ENCODE measurements at regions not wholly inside any gene's neighbourhood (a gene's known extent, or its start where the extent isn't known, plus 50 kb on each side); places are given as distances from the start of the nearest gene placed in this dataset.
"Not testable (repeated sequence)": the region's sequence is repeated elsewhere in the genome, so short reads cannot be mapped to it uniquely, and the experiment has no call there.

- DNase-seq (ENCODE audit: low read depth): no peak
These were observed 626.1 kb upstream of the NOVA1 start for GRCh38 chr14:27223906-27224305.

GRCh38 chr14:27228053-27228452 is 630.2 kb upstream of the NOVA1 start:
- DNase-seq (ENCODE audit: low read depth): no peak

GRCh38 chr14:27234331-27234730 is 636.5 kb upstream of the NOVA1 start:
- DNase-seq (ENCODE audit: low read depth): no peak

DNA sequence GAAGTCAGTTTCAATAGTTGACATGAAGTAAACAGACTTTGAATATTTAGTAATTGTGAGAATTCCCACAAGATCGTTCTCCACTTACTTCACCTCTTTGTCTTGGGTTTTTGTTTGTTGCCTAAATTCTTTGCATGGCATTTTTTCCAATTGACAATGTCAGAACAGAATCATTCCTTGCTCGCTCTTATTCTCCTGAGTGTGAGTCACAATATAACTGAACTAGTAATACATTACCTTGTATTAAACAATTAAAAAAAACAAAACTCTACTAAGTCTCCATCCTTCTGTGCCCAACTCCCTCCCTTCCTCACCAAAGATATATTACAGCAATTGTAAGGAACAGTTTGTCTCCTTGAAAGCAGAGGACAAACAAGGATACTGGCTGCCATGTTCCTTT is 638.8 kb upstream of the NOVA1 start:
- DNase-seq (ENCODE audit: low read depth): no peak

DNA sequence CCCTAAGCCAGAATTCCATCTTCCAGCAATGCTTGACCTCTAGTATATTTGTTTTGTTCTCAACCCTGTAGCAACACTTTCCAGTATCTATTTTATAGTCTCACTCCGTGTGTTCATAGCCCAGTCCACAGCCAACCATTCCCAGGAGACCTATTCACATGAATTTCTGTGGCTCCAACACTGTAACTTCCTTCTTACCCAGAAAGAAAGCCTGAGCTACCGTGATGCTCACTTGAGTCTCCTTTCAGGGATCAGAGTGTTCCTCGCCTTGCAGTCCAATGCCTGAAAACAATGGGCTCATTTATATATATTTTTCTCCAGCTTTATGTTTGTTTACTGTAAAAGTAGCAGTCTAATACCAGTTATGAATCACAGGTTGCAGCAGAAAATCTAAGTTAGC is 645.0 kb upstream of the NOVA1 start:
- no peak for DNase-seq (ENCODE audit: low read depth)

GRCh38 chr14:27243365-27243764 is 645.5 kb upstream of the NOVA1 start:
- no peak for DNase-seq (ENCODE audit: low read depth)

DNA sequence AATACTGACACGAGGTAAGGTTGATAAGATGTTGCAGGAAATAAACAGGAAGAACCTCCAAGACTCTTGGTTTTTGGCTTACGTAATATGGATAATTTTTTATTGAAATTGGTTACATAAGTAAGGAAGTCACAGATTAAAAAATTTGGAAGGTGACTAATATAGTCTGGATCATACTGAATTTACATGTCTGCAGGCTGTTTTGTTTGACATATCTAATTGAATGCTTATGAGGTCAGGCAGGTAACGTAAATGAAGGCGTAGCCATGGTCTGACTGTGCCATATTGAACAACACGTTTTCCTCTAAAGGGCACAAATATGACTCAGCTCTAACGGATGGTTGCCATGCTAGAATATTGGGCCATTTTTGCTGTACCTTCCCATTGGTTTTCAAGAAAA is 648.1 kb upstream of the NOVA1 start:
- DNase-seq (ENCODE audit: low read depth): no peak

- DNase-seq (ENCODE audit: low read depth): no peak
These were observed 656.1 kb upstream of the NOVA1 start for GRCh38 chr14:27253966-27254365.

DNA sequence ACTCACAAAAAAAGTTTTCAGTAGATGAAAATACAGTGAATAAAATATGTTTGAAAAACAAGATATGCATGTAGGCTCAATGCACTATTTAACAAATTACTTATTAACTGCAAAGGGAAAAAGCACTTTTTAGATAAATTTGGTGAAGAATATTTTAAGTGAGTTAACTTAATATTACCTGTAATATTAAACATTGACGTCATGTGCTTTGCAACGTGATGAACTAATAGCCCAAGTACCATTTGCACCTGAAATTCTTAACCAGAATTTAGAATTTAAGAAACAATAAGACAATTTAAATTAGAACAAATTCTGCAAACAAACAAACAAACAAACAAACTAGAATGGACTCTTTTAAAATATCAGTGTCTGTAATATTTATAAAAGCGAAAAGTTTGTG is 659.0 kb upstream of the NOVA1 start:
- no peak for DNase-seq (ENCODE audit: low read depth)

GRCh38 chr14:27267876-27268275 is 670.0 kb upstream of the NOVA1 start:
- no peak for DNase-seq (ENCODE audit: low read depth)

DNA sequence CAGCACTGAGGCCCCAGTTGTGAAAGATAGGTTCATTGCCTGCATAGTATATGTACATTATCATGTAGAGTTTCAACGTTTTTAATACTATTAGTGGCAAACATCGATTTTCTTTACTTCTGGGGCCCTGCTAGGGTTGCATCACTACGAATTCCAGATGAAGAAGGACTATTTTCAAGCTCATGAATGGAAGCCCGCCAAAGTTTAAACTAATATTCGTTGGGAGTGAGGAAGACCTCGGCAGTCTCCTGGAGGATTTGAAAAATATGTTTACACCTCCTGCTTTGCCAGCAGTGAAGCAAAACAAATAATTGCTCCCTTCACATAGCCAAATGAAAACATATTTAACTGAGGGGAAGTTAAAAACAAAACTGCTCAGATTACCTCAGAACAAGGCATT is 672.9 kb upstream of the NOVA1 start:
- DNase-seq (ENCODE audit: low read depth): no peak

GRCh38 chr14:27278341-27278740 is 680.5 kb upstream of the NOVA1 start:
- no peak for DNase-seq (ENCODE audit: low read depth)

DNA sequence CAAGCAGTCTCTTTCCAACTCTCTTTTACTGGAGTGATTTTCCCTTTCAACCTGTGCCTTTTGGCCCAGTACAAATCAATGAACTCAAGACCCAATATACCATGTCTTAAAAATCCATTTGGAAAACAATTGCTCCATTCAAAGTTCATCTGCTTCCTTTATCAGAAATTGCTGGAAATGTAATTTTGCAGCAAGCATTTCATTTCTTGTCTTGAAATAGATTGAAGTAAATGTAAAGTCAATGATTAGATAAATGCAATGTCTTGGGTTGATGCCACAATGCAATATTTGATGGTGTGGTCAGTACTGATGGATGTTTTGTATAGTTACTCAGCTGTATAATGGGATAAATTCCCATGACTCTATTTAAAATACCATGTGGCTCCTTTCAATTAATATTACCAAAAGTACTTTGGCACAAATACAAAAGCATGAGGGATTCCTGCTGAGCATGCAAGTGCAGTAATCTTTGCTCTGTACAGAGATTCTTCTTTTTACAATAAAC is 707.7 kb upstream of the NOVA1 start:
- DNase-seq (ENCODE audit: low read depth): no peak

DNA sequence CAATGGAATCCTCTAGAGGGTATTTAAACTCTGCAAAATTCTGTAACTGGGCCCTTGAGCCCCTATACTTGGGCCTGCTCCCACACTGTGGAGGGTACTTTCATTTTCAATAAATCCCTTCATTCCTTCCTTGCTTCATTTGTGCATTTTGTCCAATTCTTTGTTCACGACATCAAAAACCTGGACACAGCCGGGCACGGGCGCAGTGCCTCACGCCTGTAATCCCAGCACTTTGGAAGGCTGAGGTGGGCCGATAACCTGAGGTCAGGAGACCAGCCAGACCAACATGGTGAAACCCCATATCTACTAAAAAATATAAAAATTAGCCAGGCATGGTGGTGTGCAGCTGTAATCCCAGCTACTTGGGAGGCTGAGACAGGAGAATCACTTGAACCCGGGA is 714.9 kb upstream of the NOVA1 start:
- not testable (repeated sequence) for DNase-seq (ENCODE audit: low read depth)

- DNase-seq (ENCODE audit: low read depth): no peak
These were observed 716.4 kb upstream of the NOVA1 start for GRCh38 chr14:27314231-27314630.

GRCh38 chr14:27315477-27315876 is 717.6 kb upstream of the NOVA1 start:
- no peak for DNase-seq (ENCODE audit: low read depth)

- DNase-seq (ENCODE audit: low read depth): no peak
These were observed 718.1 kb upstream of the NOVA1 start for GRCh38 chr14:27315947-27316346.

GRCh38 chr14:27318774-27319420 is 721.1 kb upstream of the NOVA1 start:
- no peak for DNase-seq (ENCODE audit: low read depth)

DNA sequence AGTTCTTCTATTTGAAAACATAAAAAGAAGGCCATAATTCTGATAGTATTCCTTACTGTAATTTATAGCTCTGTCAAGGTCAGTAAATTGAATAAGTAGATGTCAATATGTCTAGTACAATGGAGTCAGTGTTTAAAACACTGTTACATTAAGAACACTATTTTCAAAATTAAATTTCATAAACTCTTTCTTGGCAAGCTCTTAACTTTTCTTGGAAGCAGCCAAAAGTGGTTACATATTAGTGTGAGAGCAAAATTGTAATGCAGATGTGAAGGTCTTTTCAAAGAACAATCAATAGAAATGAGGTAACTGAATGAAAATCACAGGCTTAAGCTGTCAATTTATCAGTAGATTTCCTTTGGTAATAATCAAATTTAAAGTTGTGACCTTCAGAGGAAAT is 722.4 kb upstream of the NOVA1 start:
- no peak for DNase-seq (ENCODE audit: low read depth)

DNA sequence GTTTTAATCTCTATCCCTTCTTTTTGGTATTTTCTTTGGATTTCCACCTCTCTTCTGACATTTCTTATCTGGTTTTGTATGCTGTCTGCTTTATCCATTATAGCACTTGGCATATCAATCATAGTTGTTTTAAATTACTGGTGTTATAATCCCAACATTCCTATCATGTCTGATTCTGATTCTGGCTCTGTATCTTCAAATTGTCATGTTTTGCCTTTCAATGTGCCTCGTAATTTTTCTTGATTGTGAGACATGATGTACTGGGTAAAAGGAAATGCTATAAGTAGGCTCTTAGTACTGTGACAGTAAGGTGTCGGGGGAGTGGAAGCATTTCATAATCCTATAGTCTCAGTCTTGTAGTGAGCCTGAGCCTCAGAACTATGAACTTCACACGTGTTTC is 729.3 kb upstream of the NOVA1 start:
- DNase-seq (ENCODE audit: low read depth): no peak

- no peak for DNase-seq (ENCODE audit: low read depth)
These were observed 740.2 kb upstream of the NOVA1 start for GRCh38 chr14:27338012-27338411.

- not testable (repeated sequence) for DNase-seq (ENCODE audit: low read depth)
These were observed 765.2 kb upstream of the NOVA1 start for GRCh38 chr14:27363036-27363435.

DNA sequence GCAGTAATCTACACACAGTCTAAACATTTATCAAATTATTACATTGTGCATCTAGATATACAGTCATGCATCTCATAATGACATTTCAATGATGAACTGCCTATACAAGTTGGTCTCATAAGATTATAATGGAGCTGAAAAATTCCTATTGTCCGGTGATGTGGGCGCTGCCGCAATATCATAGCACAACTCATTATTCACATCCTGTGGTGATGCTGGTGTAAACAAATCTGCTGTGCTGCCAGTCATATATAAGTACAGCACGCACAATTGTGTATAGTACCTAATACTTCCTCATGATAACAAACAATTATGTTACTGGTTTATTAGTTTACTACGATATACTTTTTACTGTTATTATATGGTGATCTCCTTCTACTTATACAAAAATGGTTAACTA is 768.8 kb upstream of the NOVA1 start:
- no peak for DNase-seq (ENCODE audit: low read depth)

DNA sequence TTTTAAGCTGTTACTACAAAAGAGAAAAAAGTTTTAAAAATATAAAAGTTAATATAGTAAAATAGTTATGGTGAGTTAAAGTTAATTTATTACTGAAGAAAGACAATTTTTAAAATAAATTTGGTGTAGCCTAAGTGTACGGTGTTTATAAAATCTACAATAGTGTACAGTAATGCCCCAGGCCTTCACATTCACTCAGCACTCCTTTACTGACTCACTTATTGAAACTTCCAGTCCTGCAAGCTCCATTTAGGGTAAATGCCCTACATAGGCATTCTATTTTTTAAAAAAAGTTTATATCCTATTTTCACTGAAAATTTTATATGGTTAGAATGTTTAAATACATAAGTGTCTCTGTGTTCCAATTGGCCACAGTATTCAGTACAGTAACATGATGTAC is 769.5 kb upstream of the NOVA1 start:
- no peak for DNase-seq (ENCODE audit: low read depth)
